ENCODE measurements at regions not wholly inside any gene's neighbourhood (a gene's known extent, or its start where the extent isn't known, plus 50 kb on each side); places are given as distances from the start of the nearest gene placed in this dataset.
A peak's percentile ranks its signal among the peaks of the same experiment; 100 is the strongest.

GRCh38 chr13:83162493-83162892 lies 719.8 kb downstream of the SLITRK1 start:
- H3K27me3 ChIP-seq (ENCODE audit: control insufficient read depth, insufficient read depth, low read length) = no peaks in the 10 kb centered on the region
- H3K4me2 ChIP-seq (ENCODE audit: low read depth, low read length) = no peak overlapping the region
- no peak for TF ChIP-seq RCOR1 (IDR thresholded peaks at IDR 0.05; ENCODE audit: insufficient replicate concordance, low read length)
- no peak for TF ChIP-seq BHLHE40 (IDR thresholded peaks at IDR 0.05; ENCODE audit: low read depth, low read length)
- TF ChIP-seq CTCF (conservative IDR thresholded peaks at IDR 0.05; ENCODE audit: low read depth, low read length) = no peak
- TF ChIP-seq MAFK (IDR thresholded peaks at IDR 0.05; ENCODE audit: low read depth, low read length) = no peak
- no peak for TF ChIP-seq MXI1 (IDR thresholded peaks at IDR 0.05; ENCODE audit: borderline replicate concordance, low read depth, low read length)
- TF ChIP-seq MAZ (IDR thresholded peaks at IDR 0.05; ENCODE audit: borderline replicate concordance, low read depth, low read length) = no peak
- no peak for TF ChIP-seq RFX5 (IDR thresholded peaks at IDR 0.05; ENCODE audit: low read depth, low read length)
- TF ChIP-seq POLR2A (IDR thresholded peaks at IDR 0.05; ENCODE audit: low read depth, low read length) = no peak
- TF ChIP-seq ELK1 (IDR thresholded peaks at IDR 0.05; ENCODE audit: borderline replicate concordance, low read depth, low read length) = no peak
- no peak for TF ChIP-seq SMC3 (IDR thresholded peaks at IDR 0.05; ENCODE audit: low read depth, low read length)
- POLR2A ChIA-PET (ENCODE audit: unreplicated experiment) = no interaction called here
- no peak for ATAC-seq (ENCODE audit: low read depth)
- intact Hi-C loops (cut with micrococcal nuclease) = no loop called here
- dilution Hi-C loops (cut with HindIII; ENCODE audit: low sequenced_read_pairs, unreplicated experiment) = no loop called here
- no peak overlapping the region for H3K27ac ChIP-seq (ENCODE audit: insufficient read depth, low read length)
- H3K4me1 ChIP-seq (ENCODE audit: control insufficient read depth, insufficient read depth, low read length) = no peaks in the 10 kb centered on the region
- no peak overlapping the region for H3K14ac ChIP-seq (replicated peaks; ENCODE audit: low read depth, low read length)
- WGBS, 2 experiments (ENCODE audit: extremely low coverage in 2 of 2, insufficient read length in 1 of 2) = no CpG with 5 or more reads among the region's 2 CpGs
- no peaks in the 10 kb centered on the region for H3K9me1 ChIP-seq (ENCODE audit: insufficient read depth, low read length)
- H2BK15ac ChIP-seq (ENCODE audit: low read depth, low read length) = no peak overlapping the region
- no peak overlapping the region for H3K56ac ChIP-seq (ENCODE audit: extremely low read depth, insufficient read depth, low read length)
- H2BK120ac ChIP-seq (ENCODE audit: low read depth, low read length) = no peak overlapping the region
- no peak overlapping the region for H2AK5ac ChIP-seq (ENCODE audit: low read depth, low read length)
- no peak overlapping the region for H3K18ac ChIP-seq (ENCODE audit: low read depth, low read length)
- BruUV-seq (replicated peaks) = no TSS peak
- no peaks in the 10 kb centered on the region for H3K36me3 ChIP-seq (ENCODE audit: control insufficient read depth, insufficient read depth, low read length)
- peak; percentile 17 for DNase-seq
- H3K4me3 ChIP-seq (ENCODE audit: insufficient read depth, low read depth, low read length) = no peak overlapping the region
- H3K23ac ChIP-seq (ENCODE audit: low read depth, low read length) = no peak overlapping the region
- no peak overlapping the region for H3K4ac ChIP-seq (ENCODE audit: low read depth, low read length)
- H4K20me1 ChIP-seq (ENCODE audit: insufficient read depth, low read length) = no peaks in the 10 kb centered on the region
- no peak overlapping the region for H4K8ac ChIP-seq (ENCODE audit: low read depth in 2 of 2, low read length in 2 of 2)
- no peak overlapping the region for H2AK9ac ChIP-seq (replicated peaks; ENCODE audit: low read depth, low read length, poor library complexity)
- no peak overlapping the region for H2AFZ ChIP-seq (replicated peaks; ENCODE audit: low read length, poor library complexity)
- H3K79me1 ChIP-seq (ENCODE audit: low read depth in 1 of 2, low read length in 2 of 2) = no peaks in the 10 kb centered on the region
- H4K5ac ChIP-seq (ENCODE audit: low read depth, low read length) = no peak overlapping the region
- in situ Hi-C loops (cut with MboI; ENCODE audit: low sequenced_read_pairs) = no loop called here
- no peak overlapping the region for H4K91ac ChIP-seq (ENCODE audit: insufficient read depth, low read depth, low read length)
- H2BK20ac ChIP-seq (ENCODE audit: low read depth, low read length) = no peak overlapping the region
- CTCF ChIA-PET = no interaction called here
- no peak overlapping the region for H2BK5ac ChIP-seq (ENCODE audit: low read depth, low read length, poor library complexity, severe bottlenecking)
- no peaks in the 10 kb centered on the region for H3K9me3 ChIP-seq (ENCODE audit: control insufficient read depth, insufficient read depth, low read length)
- no peak overlapping the region for H3K9ac ChIP-seq (ENCODE audit: low read depth, low read length)

All from IMR-90 (cell line).